ENCODE measurements at regions not wholly inside any gene's neighbourhood (a gene's known extent, or its start where the extent isn't known, plus 50 kb on each side); places are given as distances from the start of the nearest gene placed in this dataset.

DNA sequence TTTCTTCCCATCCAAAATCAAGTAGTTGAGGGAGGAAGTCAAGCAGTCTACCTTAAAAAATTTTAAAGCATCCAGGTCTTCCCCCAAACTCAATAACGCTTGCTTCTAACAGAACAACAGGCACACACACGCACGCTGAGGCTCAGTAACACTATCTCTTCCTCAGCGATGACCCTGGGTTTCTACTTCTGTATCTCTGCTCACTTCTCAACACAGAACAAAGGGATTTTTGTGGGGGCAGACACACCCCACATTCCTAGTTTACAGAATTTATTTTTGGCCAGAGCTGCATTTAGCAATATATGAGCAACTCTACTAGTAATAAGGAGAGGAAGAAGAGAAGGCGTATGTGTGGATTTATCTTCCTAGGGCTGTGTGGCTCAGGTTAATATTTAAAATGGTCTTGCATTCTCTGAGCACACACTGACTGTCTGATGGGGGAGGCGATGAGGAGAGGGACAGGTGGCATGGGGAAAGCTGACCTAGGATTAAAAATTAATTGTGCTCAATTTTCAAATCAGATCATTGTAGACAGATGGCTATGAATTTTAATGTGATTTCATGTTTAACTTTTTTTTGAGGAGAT, 71.3 kb upstream of the PPM1B start:
- Mint-ChIP-seq H3K27ac (ENCODE audit: unreplicated experiment) (no peak overlapping the region), H3K9me3 (ENCODE audit: unreplicated experiment) (no peaks in the 10 kb centered on the region)

DNA sequence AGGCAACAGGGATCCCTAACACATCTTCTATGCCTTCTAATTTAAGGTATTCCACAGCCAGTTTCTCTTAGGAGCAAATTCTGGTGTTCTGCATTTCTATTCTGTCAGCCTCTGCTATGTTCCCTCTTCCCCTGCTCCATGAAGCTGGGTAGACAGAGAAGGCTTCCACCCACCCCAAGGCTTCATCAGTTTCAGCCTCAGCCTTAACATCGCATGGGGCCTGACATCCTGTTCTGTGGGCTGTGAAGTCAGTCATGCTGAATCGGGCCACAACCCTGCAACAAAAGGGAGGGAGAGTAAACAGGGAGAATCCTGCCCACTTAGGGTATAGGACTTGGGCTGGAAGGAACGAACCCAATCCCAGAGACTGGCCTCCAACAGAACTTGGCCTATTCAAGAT, 70.6 kb upstream of the PPM1B start:
- Mint-ChIP-seq H3K4me3 (ENCODE audit: unreplicated experiment) (no peak overlapping the region), H3K36me3 (ENCODE audit: unreplicated experiment) (no peaks in the 10 kb centered on the region), H3K27me3 (ENCODE audit: unreplicated experiment) (peaks cover 3% of the 10 kb centered on the region), H3K9me3 (ENCODE audit: unreplicated experiment) (no peaks in the 10 kb centered on the region), H3K27ac (ENCODE audit: unreplicated experiment) (no peak overlapping the region), H3K4me1 (ENCODE audit: unreplicated experiment) (peaks cover 4% of the 10 kb centered on the region)
- DNase-seq (ENCODE audit: extremely low spot score, unreplicated experiment) = no peak
- TF ChIP-seq, protein P1, sequence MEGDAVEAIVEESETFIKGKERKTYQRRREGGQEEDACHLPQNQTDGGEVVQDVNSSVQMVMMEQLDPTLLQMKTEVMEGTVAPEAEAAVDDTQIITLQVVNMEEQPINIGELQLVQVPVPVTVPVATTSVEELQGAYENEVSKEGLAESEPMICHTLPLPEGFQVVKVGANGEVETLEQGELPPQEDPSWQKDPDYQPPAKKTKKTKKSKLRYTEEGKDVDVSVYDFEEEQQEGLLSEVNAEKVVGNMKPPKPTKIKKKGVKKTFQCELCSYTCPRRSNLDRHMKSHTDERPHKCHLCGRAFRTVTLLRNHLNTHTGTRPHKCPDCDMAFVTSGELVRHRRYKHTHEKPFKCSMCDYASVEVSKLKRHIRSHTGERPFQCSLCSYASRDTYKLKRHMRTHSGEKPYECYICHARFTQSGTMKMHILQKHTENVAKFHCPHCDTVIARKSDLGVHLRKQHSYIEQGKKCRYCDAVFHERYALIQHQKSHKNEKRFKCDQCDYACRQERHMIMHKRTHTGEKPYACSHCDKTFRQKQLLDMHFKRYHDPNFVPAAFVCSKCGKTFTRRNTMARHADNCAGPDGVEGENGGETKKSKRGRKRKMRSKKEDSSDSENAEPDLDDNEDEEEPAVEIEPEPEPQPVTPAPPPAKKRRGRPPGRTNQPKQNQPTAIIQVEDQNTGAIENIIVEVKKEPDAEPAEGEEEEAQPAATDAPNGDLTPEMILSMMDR (IDR thresholded peaks at IDR 0.05) = no peak

More for the DNA sequence above, 71.3 kb upstream of the PPM1B start:
- TF ChIP-seq, protein P1 (IDR thresholded peaks at IDR 0.05) = no peak
- no peak overlapping the region for H3K4me3 Mint-ChIP-seq (ENCODE audit: unreplicated experiment)
- H3K36me3 Mint-ChIP-seq (ENCODE audit: unreplicated experiment) = no peaks in the 10 kb centered on the region
- H3K4me1 Mint-ChIP-seq (ENCODE audit: unreplicated experiment) = peaks cover 4% of the 10 kb centered on the region
- DNase-seq (ENCODE audit: extremely low spot score, unreplicated experiment) = no peak
- H3K27me3 Mint-ChIP-seq (ENCODE audit: unreplicated experiment) = peaks cover 5% of the 10 kb centered on the region

DNA sequence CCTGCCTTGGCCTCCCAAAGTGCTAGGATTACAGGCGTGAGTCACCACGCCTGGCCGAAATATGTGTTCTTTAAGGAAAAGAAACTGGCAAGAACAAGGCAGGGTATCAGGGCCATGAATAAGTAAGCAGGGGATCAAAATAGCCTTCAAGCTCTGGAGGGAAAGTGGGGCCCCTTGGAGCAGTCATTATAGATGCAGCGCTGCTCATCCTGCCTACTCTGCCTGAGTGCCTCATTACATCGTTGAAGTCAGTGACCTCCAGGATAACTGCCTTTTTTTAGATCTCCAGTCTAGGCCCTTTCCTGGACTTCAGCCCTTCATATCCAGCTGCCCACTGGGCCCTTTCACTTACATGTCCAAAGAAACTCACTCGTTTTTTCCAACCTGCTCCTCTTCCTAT, 69.8 kb upstream of the PPM1B start:
- Mint-ChIP-seq H3K4me3 (ENCODE audit: unreplicated experiment) (no peak overlapping the region), H3K9me3 (ENCODE audit: unreplicated experiment) (no peaks in the 10 kb centered on the region), H3K27me3 (ENCODE audit: unreplicated experiment) (no peaks in the 10 kb centered on the region), H3K4me1 (ENCODE audit: unreplicated experiment) (peaks cover 4% of the 10 kb centered on the region), H3K36me3 (ENCODE audit: unreplicated experiment) (no peaks in the 10 kb centered on the region), H3K27ac (ENCODE audit: unreplicated experiment) (no peak overlapping the region)
- no peak for DNase-seq (ENCODE audit: extremely low spot score, unreplicated experiment)
- TF ChIP-seq, protein P1 (IDR thresholded peaks at IDR 0.05) = no peak

DNA sequence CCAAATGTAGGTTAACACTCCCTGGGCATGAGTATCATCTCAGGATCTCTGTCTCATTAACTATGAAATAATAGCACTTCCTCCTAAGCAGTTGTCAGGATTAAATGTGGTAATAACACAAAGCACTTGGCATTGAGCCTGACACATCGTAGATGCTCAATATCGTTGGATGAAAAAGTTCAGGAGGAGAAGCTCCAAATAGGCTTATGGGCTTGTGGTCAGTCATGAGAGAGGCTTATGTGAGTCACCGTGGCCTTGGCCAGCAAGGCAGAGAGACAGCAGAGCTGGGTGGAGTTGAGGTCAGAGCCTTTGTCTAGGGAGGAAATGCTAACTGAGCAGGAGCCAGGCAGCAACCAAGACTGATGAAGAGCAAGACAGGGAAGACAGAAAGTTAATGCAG, 68.3 kb upstream of the PPM1B start:
- no peak for DNase-seq (ENCODE audit: extremely low spot score, unreplicated experiment)
- no peaks in the 10 kb centered on the region for H3K9me3 Mint-ChIP-seq (ENCODE audit: unreplicated experiment)
- no peak overlapping the region for H3K4me3 Mint-ChIP-seq (ENCODE audit: unreplicated experiment)
- H3K36me3 Mint-ChIP-seq (ENCODE audit: unreplicated experiment) = no peaks in the 10 kb centered on the region
- peaks cover 4% of the 10 kb centered on the region for H3K4me1 Mint-ChIP-seq (ENCODE audit: unreplicated experiment)
- TF ChIP-seq, protein P1 (IDR thresholded peaks at IDR 0.05) = no peak
- no peaks in the 10 kb centered on the region for H3K27me3 Mint-ChIP-seq (ENCODE audit: unreplicated experiment)
- no peak overlapping the region for H3K27ac Mint-ChIP-seq (ENCODE audit: unreplicated experiment)

DNA sequence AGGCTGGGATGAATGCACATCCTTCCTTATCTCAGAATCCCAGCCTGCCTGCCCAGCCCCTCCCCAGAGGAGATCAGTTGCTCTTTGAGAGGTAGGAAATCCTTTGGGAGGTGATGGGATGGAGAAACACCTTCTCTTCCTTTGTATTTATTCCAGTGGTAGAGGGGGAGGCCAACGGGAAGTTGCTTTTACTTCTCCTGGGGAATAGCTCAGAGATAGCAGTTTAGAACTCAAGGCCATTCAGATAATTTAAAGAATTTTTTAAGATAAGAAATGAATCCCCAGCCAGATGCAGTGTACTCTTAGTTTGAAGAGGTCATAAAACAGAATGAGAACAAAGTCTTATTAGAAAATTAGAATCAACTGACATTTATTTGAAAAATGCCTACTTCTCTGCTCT, 67.4 kb upstream of the PPM1B start:
- peaks cover 4% of the 10 kb centered on the region for H3K4me1 Mint-ChIP-seq (ENCODE audit: unreplicated experiment)
- no peak overlapping the region for H3K4me3 Mint-ChIP-seq (ENCODE audit: unreplicated experiment)
- H3K36me3 Mint-ChIP-seq (ENCODE audit: unreplicated experiment) = no peaks in the 10 kb centered on the region
- TF ChIP-seq, protein P1 (IDR thresholded peaks at IDR 0.05) = no peak
- no peak overlapping the region for H3K27ac Mint-ChIP-seq (ENCODE audit: unreplicated experiment)
- no peak for DNase-seq (ENCODE audit: extremely low spot score, unreplicated experiment)
- H3K9me3 Mint-ChIP-seq (ENCODE audit: unreplicated experiment) = no peaks in the 10 kb centered on the region
- H3K27me3 Mint-ChIP-seq (ENCODE audit: unreplicated experiment) = no peaks in the 10 kb centered on the region
